A549 (cell line): ENCODE measurements at regions not wholly inside any gene's neighbourhood (a gene's known extent, or its start where the extent isn't known, plus 50 kb on each side); places are given as distances from the start of the nearest gene placed in this dataset.
A peak's percentile ranks its signal among the peaks of the same experiment; 100 is the strongest.

ENCODE experiments used
- ATAC-seq, 2 experiments: fragments of 200-7000 bp in 1 of 2; fragments of >200 bp in 1 of 2; cut with Nextera tagmentation in 1 of 2; cut with Tn5 transposase in 1 of 2; 3 replicates each; pipeline versions ENCODE4 v1.8.0 to v1.9.1; 2018 to 2020; ENCODE audit warnings: mild to moderate bottlenecking in 1 of 2, moderate library complexity in 1 of 2
- CTCF ChIA-PET: fragments of 300-600 bp; sonication (Branson Sonifier 250); formaldehyde crosslinking; extraction: SDS; loops from one replicate; lab custom pipeline; 2021; ENCODE audit warnings: antibody characterized with exemption, inconsistent platforms; lab: Yijun Ruan, JAX
- POLR2A ChIA-PET: fragments of 350-600 bp; formaldehyde crosslinking; extraction: SDS; loops from one replicate; lab custom pipeline; 2021; ENCODE audit warnings: antibody characterized with exemption, inconsistent platforms; lab: Yijun Ruan, JAX
- DNase-seq, 2 experiments: peaks; one replicate each; pipeline versions ENCODE4 v3.0.0 to v3.0.0-alpha.2; 2011 to 2016; ENCODE audit warnings: low read depth in 1 of 2, low spot score in 1 of 2
- FAIRE-seq: peaks from 2 replicates; lab custom pipeline; 2011; peaks lifted over from hg19 to GRCh38; lab: Jason Lieb, UNC
- H3K27ac ChIP-seq, 2 experiments: fragments of >200 bp; sonication (Bioruptor Twin); formaldehyde crosslinking; 3 replicates each; pipeline ENCODE4 v1.5.1; 2016 to 2017
- H3K4me1 ChIP-seq: fragments of >200 bp; sonication (Bioruptor Twin); formaldehyde crosslinking; 3 replicates; pipeline ENCODE4 v1.6.1; 2016
- H3K4me2 ChIP-seq: fragments of >200 bp; sonication (Bioruptor Twin); formaldehyde crosslinking; 3 replicates; pipeline ENCODE4 v1.6.1; 2016
- H3K4me3 ChIP-seq: fragments of >200 bp; sonication (Bioruptor Twin); formaldehyde crosslinking; 3 replicates; pipeline ENCODE4 v1.5.1; 2016
- H3K9me3 ChIP-seq: fragments of >200 bp; sonication (Bioruptor Twin); formaldehyde crosslinking; 3 replicates; pipeline ENCODE4 v1.6.1; 2016
- CBX2 ChIP-seq: fragments of 200-600 bp; sonication (generic); IDR thresholded peaks from 2 replicates; pipeline ENCODE4 v1.6.1; 2016; ENCODE audit warnings: low read depth, mild to moderate bottlenecking, borderline replicate concordance
- CHD2 ChIP-seq: fragments of 150-350 bp; IDR thresholded peaks from 2 replicates; pipeline ENCODE4 v1.6.1; 2014; ENCODE audit warnings: low read length; ENCODE audit not compliant: partially characterized antibody
- E2F6 ChIP-seq: IDR thresholded peaks from 2 replicates; pipeline ENCODE4 v1.6.1; 2012; ENCODE audit warnings: low read depth, borderline replicate concordance
- EHF ChIP-seq: fragments of 250-450 bp; sonication (Bioruptor Pico); IDR thresholded peaks from 2 replicates; pipeline ENCODE4 v1.5.0; 2020; ENCODE audit warnings: mild to moderate bottlenecking
- FOSB ChIP-seq: fragments of 250-450 bp; sonication (Bioruptor Pico); IDR thresholded peaks from 2 replicates; pipeline ENCODE4 v1.5.0; 2020; ENCODE audit warnings: mild to moderate bottlenecking, moderate library complexity
- FOSL2 ChIP-seq, 2 experiments: fragments of 450-650 bp in 1 of 2; fragments of >200 bp in 1 of 2; sonication (Bioruptor Twin) in 1 of 2; formaldehyde crosslinking; IDR thresholded peaks; 2 replicates each; pipeline versions ENCODE4 v1.5.0 to v1.6.1; 2016 to 2020; ENCODE audit warnings: mild to moderate bottlenecking in 1 of 2, moderate library complexity in 1 of 2
- GATA3 ChIP-seq: IDR thresholded peaks from 2 replicates; pipeline ENCODE4 v1.6.1; 2012; ENCODE audit warnings: borderline replicate concordance
- HDAC2 ChIP-seq: fragments of 200-600 bp; sonication (generic); IDR thresholded peaks from 2 replicates; pipeline ENCODE4 v1.6.1; 2016
- HES2 ChIP-seq: fragments of >200 bp; sonication (Bioruptor Twin); formaldehyde crosslinking; IDR thresholded peaks from 2 replicates; pipeline ENCODE4 v1.6.1; 2016
- HMGXB4 ChIP-seq: fragments of 250-450 bp; sonication (Bioruptor Pico); IDR thresholded peaks from 2 replicates; pipeline ENCODE4 v1.5.0; 2021; ENCODE audit warnings: mild to moderate bottlenecking, moderate library complexity, borderline replicate concordance
- HOXB13 ChIP-seq: fragments of 250-450 bp; sonication (Bioruptor Pico); IDR thresholded peaks from 2 replicates; pipeline ENCODE4 v1.5.0; 2020; ENCODE audit warnings: low read depth, mild to moderate bottlenecking, moderate library complexity
- PBX3 ChIP-seq: IDR thresholded peaks from 2 replicates; pipeline ENCODE4 v1.6.1; 2012
- POLR2AphosphoS2 ChIP-seq: conservative IDR thresholded peaks from 2 replicates; pipeline ENCODE4 v1.6.1; 2012; ENCODE audit warnings: low read length, improper control_type of control experiment, inconsistent platforms
- RAD21 ChIP-seq, 2 experiments: fragments of >200 bp in 1 of 2; sonication (Bioruptor Twin) in 1 of 2; formaldehyde crosslinking in 1 of 2; IDR thresholded peaks in 1 of 2; conservative IDR thresholded peaks in 1 of 2; 2 replicates in 1 of 2; 3 replicates in 1 of 2; pipeline ENCODE4 v1.6.1; 2012 to 2018; ENCODE audit warnings: inconsistent platforms in 1 of 2
- RARB ChIP-seq: fragments of 250-450 bp; sonication (Bioruptor Pico); IDR thresholded peaks from 2 replicates; pipeline ENCODE4 v1.8.0; 2021; ENCODE audit warnings: mild to moderate bottlenecking, moderate library complexity
- REST ChIP-seq: fragments of 200-600 bp; sonication (generic); IDR thresholded peaks from 2 replicates; pipeline ENCODE4 v1.6.1; 2016; ENCODE audit warnings: antibody characterized with exemption, mild to moderate bottlenecking, moderate library complexity
- RFX5 ChIP-seq: fragments of 450-650 bp; IDR thresholded peaks from 2 replicates; pipeline ENCODE4 v1.7.1; 2014; ENCODE audit warnings: antibody characterized with exemption, mild to moderate bottlenecking, moderate library complexity
- SMC3 ChIP-seq: fragments of >200 bp; sonication (Bioruptor Twin); formaldehyde crosslinking; IDR thresholded peaks from 3 replicates; pipeline ENCODE4 v1.6.1; 2018; ENCODE audit warnings: inconsistent platforms
- SREBF2 ChIP-seq: fragments of 450-650 bp; IDR thresholded peaks from 2 replicates; pipeline ENCODE4 v1.6.1; 2014; ENCODE audit warnings: mild to moderate bottlenecking, moderate library complexity
- TFCP2L1 ChIP-seq: fragments of 250-450 bp; sonication (Bioruptor Pico); IDR thresholded peaks from 2 replicates; pipeline ENCODE4 v1.5.0; 2021; ENCODE audit warnings: mild to moderate bottlenecking
- TP53 ChIP-seq: fragments of 250-450 bp; sonication (Bioruptor Pico); IDR thresholded peaks from 2 replicates; pipeline ENCODE4 v1.5.0; 2021; ENCODE audit warnings: mild to moderate bottlenecking, moderate library complexity
- ZC3H11A ChIP-seq: fragments of 450-650 bp; IDR thresholded peaks from 2 replicates; pipeline ENCODE4 v1.6.1; 2014; ENCODE audit warnings: antibody characterized with exemption, mild to moderate bottlenecking
- ZFP36 ChIP-seq: fragments of 450-650 bp; IDR thresholded peaks from 2 replicates; pipeline ENCODE4 v1.6.1; 2014; ENCODE audit warnings: borderline replicate concordance; ENCODE audit not compliant: partially characterized antibody
- ZSCAN20 ChIP-seq: fragments of 250-450 bp; sonication (Bioruptor Pico); IDR thresholded peaks from 2 replicates; pipeline ENCODE4 v1.8.0; 2022; ENCODE audit warnings: mild to moderate bottlenecking, moderate library complexity
- WGBS: methylation state at CpG from one replicate; pipeline ENCODE4 v1.1.6; 2017; ENCODE audit errors: missing lambda C conversion rate; 5-methylcytosine and 5-hydroxymethylcytosine counted together

GRCh38 chr1:192913683-192914082 lies 104.8 kb downstream of the RGS2 start:
- Histone ChIP-seq H3K4me2 (peak overlapping the region; percentile 47; the same call in 1 of the 3 replicates), H3K4me1 (peaks cover 26% of the 10 kb centered on the region), H3K9me3 (peaks cover 4% of the 10 kb centered on the region; the same call in 1 of the 3 replicates), H3K4me3 (no peak overlapping the region)
- FAIRE-seq, result no peak
- ChIA-PET CTCF (no interaction called here), POLR2A (no interaction called here)
- TF ChIP-seq RARB (CRISPR knock-in tag), result no peak
- TF ChIP-seq HOXB13 (CRISPR knock-in tag), result no peak
- TF ChIP-seq RAD21 (conservative IDR thresholded peaks at IDR 0.05 in 1 of 2, IDR thresholded peaks at IDR 0.05 in 1 of 2), result no peak
- TF ChIP-seq SREBF2, result no peak
- TF ChIP-seq TFCP2L1 (CRISPR knock-in tag), result no peak
- TF ChIP-seq CBX2, result no peak
- no peak for TF ChIP-seq HMGXB4 (CRISPR knock-in tag)
- no peak for TF ChIP-seq GATA3
- TF ChIP-seq E2F6, result no peak
- TF ChIP-seq FOSL2 (IDR thresholded peaks at IDR 0.05), result no peak
- TF ChIP-seq FOSL2 (CRISPR knock-in tag; IDR thresholded peaks at IDR 0.05), result no peak
- TF ChIP-seq POLR2AphosphoS2, result no peak
- no peak for TF ChIP-seq PBX3
- no peak for TF ChIP-seq ZSCAN20
- no peak for TF ChIP-seq TP53 (CRISPR knock-in tag)
- no peak for TF ChIP-seq EHF (CRISPR knock-in tag)
- no peak for TF ChIP-seq REST
- TF ChIP-seq, all 56 proteins: peak for 0
- DNase-seq, result no peak
- ATAC-seq, result no peak
- H3K27ac ChIP-seq, result peak overlapping the region; percentile 1 to 11; a peak in 2 of 6 replicates
- 76% methylated on average over 3 of the region's 3 CpGs for whole genome bisulfite sequencing

GRCh38 chr1:192914092-192914491 lies 105.3 kb downstream of the RGS2 start:
- Histone ChIP-seq H3K4me2 (peak overlapping the region; percentile 47), H3K9me3 (peaks cover 4% of the 10 kb centered on the region; the same call in 1 of the 3 replicates), H3K4me3 (no peak overlapping the region), H3K4me1 (peaks cover 26% of the 10 kb centered on the region), H3K27ac (peak overlapping the region; percentile 1 to 11; a peak in 2 of 6 replicates)
- 84% methylated on average over 1 of the region's 1 CpG for WGBS
- TF ChIP-seq E2F6 (no peak), SMC3 (no peak), FOSB (no peak), HDAC2 (no peak), REST (no peak), RFX5 (no peak), HES2 (no peak), EHF (CRISPR knock-in tag) (no peak), ZC3H11A (no peak), CHD2 (no peak), ZFP36 (no peak), HOXB13 (CRISPR knock-in tag) (no peak), RARB (CRISPR knock-in tag) (no peak)
- ATAC-seq (no peak), DNase-seq (no peak), FAIRE-seq (no peak)
- POLR2A ChIA-PET, result no interaction called here
- CTCF ChIA-PET, result no interaction called here
